HG03060 (cell line): ENCODE measurements at regions not wholly inside any gene's neighbourhood (a gene's known extent, or its start where the extent isn't known, plus 50 kb on each side); places are given as distances from the start of the nearest gene placed in this dataset.
"Not testable (repeated sequence)": the region's sequence is repeated elsewhere in the genome, so short reads cannot be mapped to it uniquely, and the experiment has no call there.

Experiments used
- ATAC-seq: cut with Tn5 transposase; IDR thresholded peaks from one replicate; pipeline ENCODE4 v1.9.1; 2021; ENCODE audit warnings: low read depth, moderate number of reproducible peaks; ENCODE audit not compliant: unreplicated experiment

DNA sequence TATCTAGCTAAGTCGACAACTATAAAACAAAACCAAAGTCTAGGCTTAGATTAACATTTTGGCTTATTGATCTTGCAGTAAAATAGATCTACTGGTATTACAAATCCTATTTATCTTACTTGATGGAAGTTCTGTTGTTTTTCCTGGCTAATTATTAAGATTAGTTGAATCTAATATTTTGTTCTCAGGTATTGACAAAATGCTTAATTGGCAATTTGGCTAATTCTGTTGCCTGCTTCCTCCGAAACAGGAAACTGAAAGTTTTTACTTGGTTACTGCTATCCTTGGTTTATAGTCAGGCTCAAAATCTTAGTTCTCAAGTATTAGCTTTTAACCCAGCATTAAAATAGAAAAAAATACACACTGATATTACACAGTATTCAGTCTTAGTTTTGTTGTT lies 820.5 kb downstream of the NR2F1-AS1 start:
- no peak for ATAC-seq

DNA sequence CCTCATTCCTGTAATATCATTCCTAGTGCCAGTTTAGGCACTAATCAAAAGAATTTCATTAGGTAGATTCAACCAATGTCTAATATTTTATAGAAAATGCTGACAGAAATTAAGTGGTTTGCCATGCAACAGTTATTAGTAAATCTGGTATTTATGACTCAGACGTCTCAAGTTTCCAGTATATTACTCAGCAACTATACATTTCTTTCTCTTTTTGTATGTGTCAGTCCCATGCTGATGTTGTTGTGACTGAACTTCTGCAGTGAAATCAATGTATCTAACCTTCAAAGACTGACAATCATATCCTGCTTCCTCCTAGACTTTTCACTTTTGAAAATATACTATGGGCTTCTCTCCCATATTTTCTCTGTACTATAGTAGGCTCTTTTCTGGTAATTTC lies 822.5 kb downstream of the NR2F1-AS1 start:
- ATAC-seq = no peak

DNA sequence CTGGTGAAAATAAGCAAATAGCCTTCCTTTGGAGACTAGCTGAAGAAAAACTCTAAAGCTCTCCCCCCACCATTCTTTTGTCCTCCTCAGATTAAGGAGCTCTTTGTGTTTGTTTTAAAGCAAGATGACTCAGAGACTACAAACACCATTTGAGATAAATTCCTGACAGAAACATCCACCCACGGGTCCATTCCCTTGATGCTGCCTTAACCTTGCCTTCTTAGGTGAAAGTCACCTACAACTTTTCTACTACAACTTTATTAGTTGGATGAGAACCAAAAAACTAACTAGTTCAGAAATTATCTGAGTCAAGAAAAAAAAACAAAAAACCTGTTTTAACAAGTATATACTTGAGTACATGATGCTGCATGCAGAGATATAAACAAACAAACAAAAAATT lies 831.1 kb downstream of the NR2F1-AS1 start:
- no peak for ATAC-seq

DNA sequence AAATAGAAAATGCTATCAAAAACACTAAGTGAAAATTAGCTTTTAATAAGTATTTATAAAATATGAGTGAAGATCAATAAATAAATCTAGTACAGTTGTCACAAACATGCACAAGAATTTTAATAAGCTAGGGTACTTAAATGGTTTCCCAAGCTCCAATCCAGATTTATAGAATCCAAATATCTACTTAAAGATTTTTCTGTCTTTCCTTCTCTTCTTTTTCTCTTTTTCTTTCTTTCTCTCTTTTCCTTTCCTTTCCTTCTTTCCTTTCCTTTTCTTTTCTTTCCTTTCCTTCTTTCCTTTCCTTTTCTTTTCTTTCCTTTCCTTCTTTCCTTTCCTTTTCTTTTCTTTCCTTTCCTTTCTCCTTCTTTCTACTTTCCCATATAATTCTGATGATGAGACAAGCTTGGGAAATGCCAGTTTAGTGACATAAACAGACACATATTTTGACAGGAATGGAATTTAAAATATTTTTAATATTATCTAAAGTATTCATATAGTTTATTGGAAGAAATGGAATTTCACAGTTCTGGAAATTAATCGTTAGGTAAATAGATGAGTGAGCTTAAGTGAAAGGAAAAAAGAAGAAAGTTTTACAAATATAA lies 832.8 kb downstream of the NR2F1-AS1 start:
- no peak for ATAC-seq

DNA sequence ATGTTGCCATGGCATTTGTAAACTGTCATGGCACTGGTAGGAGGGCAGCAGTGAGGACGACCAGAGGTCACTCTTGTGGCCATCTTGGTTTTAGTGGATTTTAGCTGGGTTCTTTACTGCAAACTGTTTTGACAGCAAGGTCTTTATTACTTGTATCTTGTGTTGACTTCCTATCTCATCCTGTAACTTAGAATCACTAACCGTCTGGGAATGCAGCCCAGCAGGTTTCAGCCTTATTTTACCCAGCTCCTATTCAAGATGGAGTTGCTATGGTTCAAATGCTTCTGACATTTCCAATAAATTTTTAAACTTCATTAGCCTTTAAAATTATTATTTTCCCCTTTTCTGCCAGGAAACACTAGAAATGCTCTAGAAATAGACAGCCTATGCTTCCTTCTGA lies 839.1 kb downstream of the NR2F1-AS1 start:
- no peak for ATAC-seq

DNA sequence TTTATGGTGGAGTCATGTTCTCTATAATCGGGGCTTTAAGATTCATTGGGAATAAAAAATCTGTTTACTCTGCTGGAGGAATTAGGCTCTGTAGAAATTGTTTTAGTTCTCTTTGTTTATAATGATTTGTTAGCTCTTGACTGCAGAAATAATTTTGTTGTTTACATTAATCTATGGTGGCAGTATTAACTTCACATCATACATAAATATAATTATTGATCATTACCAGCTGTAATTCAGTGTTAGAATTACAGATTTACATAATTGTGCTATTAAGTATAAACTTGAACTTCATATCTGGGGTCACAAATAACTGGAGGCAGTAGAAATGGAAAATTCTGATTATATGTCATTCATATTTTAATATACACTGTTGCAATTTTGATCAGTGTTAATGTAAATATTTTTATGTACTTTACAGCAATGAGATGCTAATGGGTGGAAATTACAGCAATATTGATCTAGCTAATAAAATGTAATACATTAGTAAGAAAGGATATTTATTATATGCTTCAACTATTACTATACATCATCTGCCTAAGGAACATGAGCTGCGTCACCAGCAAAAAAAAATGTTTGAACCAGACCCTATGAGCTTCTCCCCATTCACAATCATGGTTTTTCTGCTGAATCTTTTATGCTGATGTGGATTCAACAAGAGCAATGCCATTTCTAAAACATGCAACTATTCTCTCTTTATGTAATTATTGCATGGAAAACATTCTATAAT lies 846.6 kb downstream of the NR2F1-AS1 start:
- no peak for ATAC-seq

DNA sequence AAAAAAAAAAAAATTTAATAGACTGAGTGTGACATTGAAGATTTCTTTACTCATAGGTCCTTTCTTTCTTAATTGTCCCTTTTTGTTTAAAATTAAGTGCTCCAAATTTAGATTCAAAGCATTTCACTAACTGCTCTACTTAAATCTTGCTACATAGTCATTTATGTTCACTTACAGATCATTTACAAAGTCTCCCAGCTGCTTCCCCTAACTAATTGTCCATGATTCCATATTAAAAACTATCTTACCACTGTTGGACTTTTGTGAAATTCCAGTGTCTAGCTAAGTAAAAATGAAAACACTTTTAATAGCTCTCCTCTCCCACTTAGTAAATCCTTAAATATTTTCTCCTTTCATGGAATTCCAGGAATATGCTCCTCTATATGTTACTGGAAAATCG lies 850.5 kb downstream of the NR2F1-AS1 start:
- no peak for ATAC-seq

DNA sequence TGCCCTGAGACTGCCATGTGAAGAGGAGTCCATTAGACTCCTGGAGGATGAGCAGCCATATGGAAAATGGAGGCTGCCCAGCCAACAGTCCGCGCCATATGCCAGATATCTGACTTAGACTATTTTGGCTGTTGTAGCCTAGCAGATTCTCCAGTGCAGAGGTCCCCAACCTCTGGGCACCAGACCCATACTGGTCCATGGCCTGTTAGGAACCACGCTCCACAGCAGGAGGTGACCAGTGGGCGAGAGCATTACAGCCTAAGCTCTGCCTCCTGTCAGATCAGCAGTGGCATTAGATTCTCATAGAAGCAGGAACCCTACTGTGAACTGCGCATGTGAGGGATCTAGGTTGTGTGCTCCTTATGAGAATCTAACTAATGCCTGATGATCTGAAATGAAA lies 851.9 kb downstream of the NR2F1-AS1 start:
- no peak for ATAC-seq

DNA sequence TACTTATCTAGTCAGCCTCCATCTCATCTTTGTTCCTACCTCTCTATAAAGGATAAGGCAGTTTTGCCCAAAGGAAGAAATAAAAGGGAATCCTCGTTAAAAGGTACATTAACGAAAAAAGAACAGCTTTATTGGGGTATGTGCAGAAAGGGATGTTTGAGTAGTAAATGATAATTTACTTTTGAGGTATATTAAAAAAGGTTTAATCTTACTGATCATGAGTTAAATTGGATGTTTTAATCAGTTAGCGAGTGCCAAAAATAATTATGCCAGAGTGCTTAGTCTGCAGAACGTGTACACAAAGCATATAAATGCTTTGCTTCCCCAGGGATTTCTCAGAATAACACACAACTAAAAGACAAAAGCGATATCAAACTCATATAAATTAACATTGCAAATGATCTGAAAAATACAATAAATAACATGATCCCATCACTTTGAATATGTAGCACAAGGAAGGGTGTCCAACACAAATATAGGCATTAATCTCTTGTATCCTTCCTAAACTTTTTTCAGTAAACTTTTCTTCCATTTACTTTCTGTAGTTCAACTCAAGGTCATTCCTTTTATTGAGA lies 865.0 kb downstream of the NR2F1-AS1 start:
- ATAC-seq = no peak

DNA sequence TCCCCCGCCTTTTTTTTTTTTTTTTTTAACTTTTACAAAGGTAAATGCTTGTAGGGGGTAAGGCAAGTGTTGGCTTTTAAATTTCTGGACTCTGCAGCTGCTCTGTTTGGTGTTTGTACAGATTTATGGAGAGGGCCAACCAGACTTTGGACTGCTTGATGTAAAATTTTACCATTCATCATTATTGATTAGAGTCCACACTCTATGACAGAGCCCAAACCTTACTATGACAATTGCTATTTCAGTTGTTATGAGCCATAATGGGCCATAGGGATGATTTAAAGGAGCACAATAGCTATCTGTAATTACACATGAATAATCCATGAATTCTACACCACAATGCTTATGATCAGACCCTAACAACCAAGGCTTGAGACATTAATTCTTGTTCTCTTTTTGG lies 867.2 kb downstream of the NR2F1-AS1 start:
- ATAC-seq = no peak

DNA sequence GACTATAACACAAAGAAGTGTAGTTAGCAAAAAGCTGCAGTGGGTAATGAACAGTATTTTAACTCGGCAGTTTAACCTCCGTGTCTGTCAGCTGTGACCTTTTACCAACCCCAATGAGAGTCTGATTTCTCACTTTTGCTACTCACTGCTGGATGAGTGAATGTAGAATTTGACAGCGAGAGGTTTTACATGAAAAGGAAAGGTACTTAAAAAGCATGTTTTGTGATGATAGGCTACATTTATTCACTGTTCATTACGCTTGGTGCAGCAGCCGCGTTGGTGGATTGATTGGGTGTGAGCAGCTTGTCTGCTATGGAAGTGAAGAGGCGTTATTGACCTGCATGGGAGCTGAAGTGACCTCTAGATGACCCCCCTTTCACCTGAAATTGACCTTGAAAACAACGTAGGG lies 867.7 kb downstream of the NR2F1-AS1 start:
- ATAC-seq = no peak

DNA sequence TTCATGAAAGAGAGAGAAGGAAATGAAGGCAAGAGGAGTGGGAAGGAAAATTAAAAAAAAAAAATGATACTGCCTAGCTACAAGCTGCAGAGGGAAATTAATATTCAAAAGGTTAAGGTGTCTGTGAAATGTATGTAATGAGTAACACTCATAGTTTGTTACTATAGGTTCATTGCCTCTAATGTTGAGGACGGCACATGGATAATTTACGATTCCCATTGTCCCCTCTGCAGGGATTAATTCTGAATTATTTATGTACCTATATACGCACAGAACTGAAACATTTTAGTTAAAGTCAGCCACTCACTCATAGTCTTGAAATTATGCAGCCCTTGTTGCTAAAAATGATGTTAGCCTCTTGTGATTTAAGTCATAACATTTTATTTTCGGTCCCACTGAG lies 869.1 kb downstream of the NR2F1-AS1 start:
- no peak for ATAC-seq

DNA sequence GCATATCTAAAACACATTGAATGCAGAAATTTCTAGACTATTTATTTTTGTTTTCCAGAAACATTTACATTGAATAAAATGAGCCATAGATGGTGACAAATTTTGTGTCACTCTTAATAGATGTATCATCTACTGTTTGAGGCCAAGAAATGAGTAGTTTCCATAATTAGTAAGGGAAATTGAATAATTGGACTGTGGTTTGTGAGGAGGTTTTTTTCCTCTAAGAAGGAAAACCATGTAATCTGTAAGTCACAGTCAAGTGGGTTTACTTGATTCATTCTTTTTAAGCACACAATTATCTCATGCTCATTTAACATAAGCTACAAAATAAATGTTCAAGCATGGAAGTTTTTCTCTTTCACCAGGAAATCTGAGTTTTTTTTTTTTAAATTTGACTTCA lies 876.4 kb downstream of the NR2F1-AS1 start:
- no peak for ATAC-seq

DNA sequence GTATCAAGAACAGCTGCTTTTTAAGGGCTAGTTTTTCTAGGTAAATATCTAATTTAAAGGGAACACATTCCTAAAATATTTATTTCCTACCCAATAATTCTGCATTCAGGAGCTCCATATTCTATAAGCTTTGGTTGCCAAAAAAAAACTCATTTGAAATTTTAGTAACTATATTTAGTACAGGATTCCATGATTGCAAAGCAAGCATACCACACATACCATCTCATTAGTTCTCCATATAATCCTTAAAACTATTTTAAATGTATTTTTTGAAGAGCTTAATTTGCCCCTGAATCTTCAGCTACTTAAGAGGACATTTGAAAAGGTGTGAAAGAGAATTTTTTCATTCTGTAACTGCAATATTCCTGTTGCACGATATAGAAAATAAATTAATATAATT lies 877.0 kb downstream of the NR2F1-AS1 start:
- ATAC-seq = no peak

DNA sequence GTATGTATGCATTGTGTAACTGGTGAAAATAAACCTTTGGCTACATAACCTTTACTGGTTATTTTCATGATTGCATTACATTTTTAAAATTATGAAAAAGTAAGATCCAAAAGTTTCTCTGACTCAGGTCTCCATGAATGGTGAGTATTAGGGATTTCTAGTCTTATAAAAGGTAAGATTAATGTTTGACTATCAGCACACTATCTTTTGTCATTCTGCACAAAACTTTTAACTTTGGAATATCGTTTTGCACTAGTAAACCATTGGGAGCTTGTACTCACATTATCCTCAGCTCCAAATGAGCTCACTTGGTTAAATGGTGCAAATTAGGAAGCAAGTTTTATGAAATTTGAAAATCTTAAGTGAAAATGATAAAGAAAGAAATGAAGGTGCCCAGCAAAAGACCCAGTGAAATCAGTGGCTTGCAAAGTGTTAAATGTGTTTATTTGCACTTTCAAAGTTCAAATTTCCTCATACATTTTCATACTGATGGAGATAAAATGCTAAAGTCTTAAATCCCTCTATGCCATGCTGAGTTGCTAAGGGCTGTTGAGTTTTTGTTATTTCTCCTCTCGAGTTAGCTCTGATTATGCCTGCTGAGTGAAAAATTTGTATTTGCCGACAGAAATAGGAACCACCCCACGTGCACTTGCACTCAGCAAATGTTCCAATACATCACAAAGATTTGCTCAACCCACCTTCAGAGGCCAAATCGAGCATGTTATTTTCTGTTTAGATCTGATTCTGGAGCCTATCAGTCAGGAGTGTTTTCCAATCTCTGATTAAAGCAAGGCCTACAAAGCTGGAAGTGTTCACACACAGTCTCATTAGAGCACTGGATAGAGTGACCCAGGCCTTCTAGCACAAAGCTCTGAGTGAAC lies 885.7 kb downstream of the NR2F1-AS1 start:
- ATAC-seq = no peak

DNA sequence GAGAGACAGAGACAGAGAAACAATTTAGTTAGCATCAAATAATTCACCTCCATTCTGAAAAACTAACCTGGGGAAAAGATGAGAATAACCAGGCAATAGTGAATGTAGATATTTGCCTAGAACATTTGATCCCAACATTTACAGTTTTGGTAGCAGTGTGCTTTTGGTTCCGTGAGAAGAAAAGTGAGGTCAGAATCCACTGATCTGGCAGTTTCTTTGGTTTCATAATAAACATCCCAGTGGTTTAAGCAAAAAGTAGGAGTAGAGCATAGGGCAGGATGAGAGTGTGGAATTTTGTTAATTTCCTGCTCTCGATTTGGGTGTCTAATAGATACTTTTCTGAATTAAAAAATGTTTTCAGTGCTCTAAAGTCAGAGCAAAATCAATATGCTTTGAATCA lies 887.0 kb downstream of the NR2F1-AS1 start:
- ATAC-seq = no peak

DNA sequence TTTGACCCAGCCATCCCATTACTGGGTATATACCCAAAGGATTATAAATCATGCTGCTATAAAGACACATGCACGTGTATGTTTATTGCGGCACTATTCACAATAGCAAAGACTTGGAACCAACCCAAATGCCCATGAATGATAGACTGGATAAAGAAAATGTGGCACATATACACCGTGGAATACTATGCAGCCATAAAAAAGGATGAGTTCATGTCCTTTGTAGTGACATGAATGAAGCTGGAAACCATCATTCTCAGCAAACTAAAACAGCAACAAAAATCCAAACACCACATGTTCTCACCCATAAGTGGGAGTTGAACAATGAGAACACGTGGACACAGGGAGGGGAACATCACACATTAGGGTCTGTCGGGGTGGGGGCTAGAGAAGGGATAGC lies 889.1 kb downstream of the NR2F1-AS1 start:
- not testable (repeated sequence) for ATAC-seq

DNA sequence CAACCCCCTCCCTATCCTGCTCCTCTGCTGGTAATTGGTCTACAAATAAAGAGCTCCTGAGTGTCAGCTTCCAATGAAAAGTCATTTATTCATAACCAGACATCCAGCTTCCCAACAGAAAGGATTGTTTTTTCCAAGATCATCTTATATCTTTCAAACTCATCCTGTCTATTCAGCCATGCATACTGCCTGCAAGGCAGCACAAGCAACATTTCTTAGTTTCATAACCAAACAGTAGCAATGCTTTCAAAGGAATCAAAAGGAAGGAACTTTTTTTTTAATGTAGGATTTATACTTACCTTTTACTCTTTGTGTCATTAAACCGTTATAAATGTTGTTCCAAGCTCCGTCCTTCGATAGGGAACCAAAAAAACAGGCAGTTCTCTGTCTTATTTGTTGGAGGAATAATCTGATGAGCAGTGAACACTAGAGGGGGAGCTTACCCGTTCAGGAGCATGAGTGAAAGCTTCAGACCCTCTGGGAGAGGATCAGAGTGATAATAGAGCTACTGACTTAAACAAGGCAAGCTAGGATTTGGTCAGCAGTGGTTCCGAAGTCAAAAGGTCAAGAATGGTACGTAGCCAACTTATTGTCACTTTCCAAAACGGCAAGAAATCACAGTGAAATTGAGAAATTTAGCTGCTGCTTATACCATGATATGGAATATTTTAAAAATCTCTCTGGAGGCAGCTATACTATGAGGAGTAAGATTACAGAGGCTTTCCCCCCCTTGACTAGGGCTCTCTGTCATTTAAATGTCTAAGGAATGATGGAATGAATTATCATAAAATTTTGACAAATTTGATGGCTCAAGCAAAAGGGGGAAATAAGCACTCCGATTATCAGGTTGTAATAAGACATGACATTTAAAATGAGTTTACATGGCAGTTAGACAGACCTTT lies 892.9 kb downstream of the NR2F1-AS1 start:
- no peak for ATAC-seq

DNA sequence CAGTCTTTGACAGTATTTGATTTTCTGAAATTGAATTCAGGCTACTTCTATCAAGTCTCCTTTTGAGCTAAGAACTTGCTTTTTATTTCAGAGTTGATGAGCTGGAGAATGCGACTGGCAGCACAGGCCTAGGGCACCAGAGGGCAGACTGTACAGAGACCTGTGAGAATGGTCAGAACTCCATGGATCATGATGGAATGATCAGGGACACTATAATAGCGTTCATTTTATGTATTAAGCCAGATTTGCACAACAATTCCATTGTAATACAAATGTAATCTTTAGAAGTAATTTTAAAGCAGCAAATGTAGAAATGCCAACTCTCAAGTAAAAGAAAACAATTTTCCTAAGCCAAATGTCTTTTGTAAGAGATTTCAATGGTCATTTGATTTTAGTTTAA lies 902.4 kb downstream of the NR2F1-AS1 start:
- ATAC-seq = no peak
